Tibial nerve (tissue), 4 donors: ENCODE measurements at regions not wholly inside any gene's neighbourhood (a gene's known extent, or its start where the extent isn't known, plus 50 kb on each side); places are given as distances from the start of the nearest gene placed in this dataset.
A peak's percentile ranks its signal among the peaks of the same experiment; 100 is the strongest.

Experiments
- CTCF ChIP-seq, 5 experiments: fragments of 200-600 bp in 3 of 5; fragments of 450-650 bp in 2 of 5; sonication (generic) in 3 of 5; IDR thresholded peaks; one replicate each; pipeline ENCODE4 v1.5.1; 2016 to 2019; ENCODE audit warnings: antibody characterized with exemption in 5 of 5, mild to moderate bottlenecking in 3 of 5, moderate library complexity in 2 of 5
- EP300 ChIP-seq, 2 donors: sonication (generic); formaldehyde crosslinking; IDR thresholded peaks; one replicate each; pipeline ENCODE4 v1.6.1; 2017; ENCODE audit warnings: antibody characterized with exemption in 2 of 2, mild to moderate bottlenecking in 1 of 2
- POLR2A ChIP-seq, 2 donors: fragments of 450-650 bp; IDR thresholded peaks; one replicate each; pipeline ENCODE4 v1.6.1; 2017; ENCODE audit warnings: antibody characterized with exemption in 2 of 2, mild to moderate bottlenecking in 2 of 2, moderate library complexity in 2 of 2

GRCh38 chr15:95328559-95328958, 1001.9 kb upstream of the NR2F2 start:
- peak in 3 of 5 experiments; percentile 6 to 63 (median 52) for TF ChIP-seq CTCF (IDR thresholded peaks at IDR 0.05)
- no peak for TF ChIP-seq POLR2A (IDR thresholded peaks at IDR 0.05)
- TF ChIP-seq EP300 (IDR thresholded peaks at IDR 0.05) = no peak
